ENCODE measurements at regions not wholly inside any gene's neighbourhood (a gene's known extent, or its start where the extent isn't known, plus 50 kb on each side); places are given as distances from the start of the nearest gene placed in this dataset.

GRCh38 chr3:7793786-7794185, 707.8 kb upstream of the LMCD1 start:
- intact Hi-C loops (cut with micrococcal nuclease) = no loop called here
- Mint-ChIP-seq H3K9me3 (no peaks in the 10 kb centered on the region), H3K4me3 (no peak overlapping the region), H3K4me1 (no peaks in the 10 kb centered on the region), H3K36me3 (ENCODE audit: low read depth) (no peaks in the 10 kb centered on the region), H3K27me3 (no peaks in the 10 kb centered on the region), H3K27ac (no peak overlapping the region)
- DNase-seq = no peak

GRCh38 chr3:7798276-7798675, 703.3 kb upstream of the LMCD1 start:
- no peaks in the 10 kb centered on the region for H3K27me3 Mint-ChIP-seq
- no peaks in the 10 kb centered on the region for H3K36me3 Mint-ChIP-seq (ENCODE audit: low read depth)
- H3K4me3 Mint-ChIP-seq = no peak overlapping the region
- H3K4me1 Mint-ChIP-seq = no peaks in the 10 kb centered on the region
- intact Hi-C loops (cut with micrococcal nuclease) = no loop called here
- no peaks in the 10 kb centered on the region for H3K9me3 Mint-ChIP-seq
- no peak overlapping the region for H3K27ac Mint-ChIP-seq
- DNase-seq = no peak

GRCh38 chr3:7800006-7800780, 701.4 kb upstream of the LMCD1 start:
- H3K9me3 Mint-ChIP-seq = no peaks in the 10 kb centered on the region
- no peak overlapping the region for H3K27ac Mint-ChIP-seq
- intact Hi-C loops (cut with micrococcal nuclease) = loop anchor here (1.0 kb wide), 1 partner anchor 311 kb away; no protein-coding TSS in a partner anchor
- H3K4me3 Mint-ChIP-seq = no peak overlapping the region
- no peaks in the 10 kb centered on the region for H3K27me3 Mint-ChIP-seq
- H3K36me3 Mint-ChIP-seq (ENCODE audit: low read depth) = no peaks in the 10 kb centered on the region
- no peak for DNase-seq
- no peaks in the 10 kb centered on the region for H3K4me1 Mint-ChIP-seq

- Mint-ChIP-seq H3K4me1 (no peaks in the 10 kb centered on the region), H3K27me3 (no peaks in the 10 kb centered on the region), H3K36me3 (ENCODE audit: low read depth) (no peaks in the 10 kb centered on the region), H3K27ac (no peak overlapping the region), H3K4me3 (no peak overlapping the region), H3K9me3 (no peaks in the 10 kb centered on the region)
- intact Hi-C loops (cut with micrococcal nuclease) = no loop called here
- no peak for DNase-seq
Measured at GRCh38 chr3:7812490-7812889, 689.1 kb upstream of the LMCD1 start.

GRCh38 chr3:7813365-7813764, 688.3 kb upstream of the LMCD1 start:
- no peaks in the 10 kb centered on the region for H3K27me3 Mint-ChIP-seq
- H3K4me3 Mint-ChIP-seq = no peak overlapping the region
- intact Hi-C loops (cut with micrococcal nuclease) = no loop called here
- no peaks in the 10 kb centered on the region for H3K4me1 Mint-ChIP-seq
- no peaks in the 10 kb centered on the region for H3K9me3 Mint-ChIP-seq
- no peaks in the 10 kb centered on the region for H3K36me3 Mint-ChIP-seq (ENCODE audit: low read depth)
- H3K27ac Mint-ChIP-seq = no peak overlapping the region
- no peak for DNase-seq

- no peak for DNase-seq
- H3K9me3 Mint-ChIP-seq = no peaks in the 10 kb centered on the region
- H3K27ac Mint-ChIP-seq = no peak overlapping the region
- no peaks in the 10 kb centered on the region for H3K27me3 Mint-ChIP-seq
- no peaks in the 10 kb centered on the region for H3K4me1 Mint-ChIP-seq
- intact Hi-C loops (cut with micrococcal nuclease) = no loop called here
- H3K4me3 Mint-ChIP-seq = no peak overlapping the region
- no peaks in the 10 kb centered on the region for H3K36me3 Mint-ChIP-seq (ENCODE audit: low read depth)
Measured at GRCh38 chr3:7817239-7817638, 684.4 kb upstream of the LMCD1 start.

GRCh38 chr3:7820969-7821368, 680.7 kb upstream of the LMCD1 start:
- intact Hi-C loops (cut with micrococcal nuclease) = no loop called here
- Mint-ChIP-seq H3K36me3 (ENCODE audit: low read depth) (no peaks in the 10 kb centered on the region), H3K9me3 (peaks cover 16% of the 10 kb centered on the region), H3K4me1 (no peaks in the 10 kb centered on the region), H3K27ac (no peak overlapping the region), H3K27me3 (no peaks in the 10 kb centered on the region), H3K4me3 (no peak overlapping the region)
- DNase-seq = no peak

- DNase-seq = no peak
- peaks cover 16% of the 10 kb centered on the region for H3K9me3 Mint-ChIP-seq
- no peaks in the 10 kb centered on the region for H3K4me1 Mint-ChIP-seq
- no peak overlapping the region for H3K4me3 Mint-ChIP-seq
- intact Hi-C loops (cut with micrococcal nuclease) = no loop called here
- no peaks in the 10 kb centered on the region for H3K36me3 Mint-ChIP-seq (ENCODE audit: low read depth)
- H3K27me3 Mint-ChIP-seq = no peaks in the 10 kb centered on the region
- H3K27ac Mint-ChIP-seq = no peak overlapping the region
Measured at GRCh38 chr3:7821858-7822257, 679.8 kb upstream of the LMCD1 start.

GRCh38 chr3:7841451-7841850, 660.2 kb upstream of the LMCD1 start:
- Mint-ChIP-seq H3K4me1 (no peaks in the 10 kb centered on the region), H3K27me3 (no peaks in the 10 kb centered on the region), H3K27ac (no peak overlapping the region), H3K4me3 (no peak overlapping the region), H3K9me3 (peaks cover 9% of the 10 kb centered on the region), H3K36me3 (ENCODE audit: low read depth) (no peaks in the 10 kb centered on the region)
- no peak for DNase-seq
- intact Hi-C loops (cut with micrococcal nuclease) = no loop called here

- intact Hi-C loops (cut with micrococcal nuclease) = no loop called here
- no peak for DNase-seq
- no peaks in the 10 kb centered on the region for H3K27me3 Mint-ChIP-seq
- H3K4me3 Mint-ChIP-seq = no peak overlapping the region
- H3K4me1 Mint-ChIP-seq = no peaks in the 10 kb centered on the region
- no peaks in the 10 kb centered on the region for H3K36me3 Mint-ChIP-seq (ENCODE audit: low read depth)
- peaks cover 9% of the 10 kb centered on the region for H3K9me3 Mint-ChIP-seq
- no peak overlapping the region for H3K27ac Mint-ChIP-seq
Measured at GRCh38 chr3:7843441-7843840, 658.2 kb upstream of the LMCD1 start.

GRCh38 chr3:7847021-7847420, 654.6 kb upstream of the LMCD1 start:
- DNase-seq = no peak
- intact Hi-C loops (cut with micrococcal nuclease) = no loop called here

GRCh38 chr3:7847521-7847920, 654.1 kb upstream of the LMCD1 start:
- Mint-ChIP-seq H3K9me3 (no peaks in the 10 kb centered on the region), H3K27me3 (no peaks in the 10 kb centered on the region), H3K4me3 (no peak overlapping the region), H3K36me3 (ENCODE audit: low read depth) (no peaks in the 10 kb centered on the region), H3K4me1 (no peaks in the 10 kb centered on the region), H3K27ac (no peak overlapping the region)
- DNase-seq = no peak
- intact Hi-C loops (cut with micrococcal nuclease) = no loop called here

More at GRCh38 chr3:7847021-7847420, 654.6 kb upstream of the LMCD1 start:
- Mint-ChIP-seq H3K27me3 (no peaks in the 10 kb centered on the region), H3K27ac (no peak overlapping the region), H3K9me3 (peaks cover under 1% of the 10 kb centered on the region), H3K4me1 (no peaks in the 10 kb centered on the region), H3K4me3 (no peak overlapping the region), H3K36me3 (ENCODE audit: low read depth) (no peaks in the 10 kb centered on the region)

GRCh38 chr3:7854266-7854665, 647.4 kb upstream of the LMCD1 start:
- Mint-ChIP-seq H3K4me1 (no peaks in the 10 kb centered on the region), H3K4me3 (no peak overlapping the region), H3K36me3 (ENCODE audit: low read depth) (no peaks in the 10 kb centered on the region), H3K9me3 (no peaks in the 10 kb centered on the region), H3K27me3 (no peaks in the 10 kb centered on the region), H3K27ac (no peak overlapping the region)
- intact Hi-C loops (cut with micrococcal nuclease) = no loop called here
- DNase-seq = no peak

- Mint-ChIP-seq H3K9me3 (peaks cover 4% of the 10 kb centered on the region), H3K27ac (no peak overlapping the region), H3K4me3 (no peak overlapping the region), H3K4me1 (no peaks in the 10 kb centered on the region), H3K36me3 (ENCODE audit: low read depth) (no peaks in the 10 kb centered on the region), H3K27me3 (no peaks in the 10 kb centered on the region)
- intact Hi-C loops (cut with micrococcal nuclease) = no loop called here
- no peak for DNase-seq
Measured at GRCh38 chr3:7854721-7855120, 646.9 kb upstream of the LMCD1 start.

- intact Hi-C loops (cut with micrococcal nuclease) = no loop called here
- Mint-ChIP-seq H3K36me3 (ENCODE audit: low read depth) (no peaks in the 10 kb centered on the region), H3K9me3 (peaks cover 3% of the 10 kb centered on the region), H3K27ac (no peak overlapping the region), H3K4me1 (no peaks in the 10 kb centered on the region), H3K4me3 (no peak overlapping the region), H3K27me3 (no peaks in the 10 kb centered on the region)
- DNase-seq = no peak
Measured at GRCh38 chr3:7865611-7866010, 636.0 kb upstream of the LMCD1 start.
